ENCODE measurements at regions not wholly inside any gene's neighbourhood (a gene's known extent, or its start where the extent isn't known, plus 50 kb on each side); places are given as distances from the start of the nearest gene placed in this dataset.
A peak's percentile ranks its signal among the peaks of the same experiment; 100 is the strongest.

DNA sequence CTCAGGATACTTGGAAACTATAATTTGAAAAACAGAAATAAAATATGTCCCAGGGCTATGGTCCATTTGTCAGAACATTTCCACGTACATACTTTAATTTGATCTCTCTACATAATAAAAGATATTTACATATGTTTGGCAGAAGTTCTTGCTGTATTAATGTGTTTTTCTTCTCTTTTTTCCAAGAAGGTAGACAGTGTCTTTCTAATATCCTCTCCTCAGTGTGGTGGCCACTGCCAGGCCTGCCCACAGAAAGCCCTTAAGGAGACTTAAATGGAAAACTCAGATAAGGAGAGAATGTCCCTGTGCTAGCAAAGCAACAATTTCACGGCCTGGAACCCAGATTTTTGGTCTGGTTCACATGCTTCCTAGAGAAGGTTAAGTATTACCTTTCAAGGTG, 76.5 kb upstream of the ARHGEF26 start:
- H3K4me3 ChIP-seq (ENCODE audit: insufficient read length, low read depth), result no peak overlapping the region
- no peaks in the 10 kb centered on the region for H3K4me1 ChIP-seq (ENCODE audit: insufficient read depth, insufficient read length)
- DNase-seq (ENCODE audit: low read depth, low spot score), result no peak
- H3K27me3 ChIP-seq (ENCODE audit: insufficient read depth, insufficient read length), result no peaks in the 10 kb centered on the region
- H3K9ac ChIP-seq (ENCODE audit: insufficient read length, low read depth), result no peak overlapping the region
- no peaks in the 10 kb centered on the region for H3K36me3 ChIP-seq (ENCODE audit: insufficient read depth, insufficient read length, low read length)
- TF ChIP-seq ZNF274 (IDR thresholded peaks at IDR 0.05; ENCODE audit: low read depth, low read length) (no peak), YY1 (IDR thresholded peaks at IDR 0.05; ENCODE audit: insufficient read depth, insufficient read length) (no peak), SUZ12 (IDR thresholded peaks at IDR 0.05; ENCODE audit: extremely low read depth, insufficient read depth, insufficient read length) (no peak)
- no peaks in the 10 kb centered on the region; the same call in 1 of the 2 replicates for H3K9me3 ChIP-seq (ENCODE audit: insufficient read depth, low read length)

- Histone ChIP-seq H3K4me3 (ENCODE audit: insufficient read length, low read depth) (no peak overlapping the region), H3K9me3 (ENCODE audit: insufficient read depth, low read length) (no peaks in the 10 kb centered on the region; the same call in 1 of the 2 replicates), H3K9ac (ENCODE audit: insufficient read length, low read depth) (no peak overlapping the region), H3K4me1 (ENCODE audit: insufficient read depth, insufficient read length) (no peaks in the 10 kb centered on the region), H3K27me3 (ENCODE audit: insufficient read depth, insufficient read length) (no peaks in the 10 kb centered on the region), H3K36me3 (ENCODE audit: insufficient read depth, insufficient read length, low read length) (no peaks in the 10 kb centered on the region)
- DNase-seq (ENCODE audit: low read depth, low spot score), result no peak
- TF ChIP-seq SUZ12 (IDR thresholded peaks at IDR 0.05; ENCODE audit: extremely low read depth, insufficient read depth, insufficient read length) (no peak), YY1 (IDR thresholded peaks at IDR 0.05; ENCODE audit: insufficient read depth, insufficient read length) (no peak), ZNF274 (IDR thresholded peaks at IDR 0.05; ENCODE audit: low read depth, low read length) (no peak)
These were observed 71.0 kb upstream of the ARHGEF26 start for GRCh38 chr3:154050216-154050615.

GRCh38 chr3:154050766-154051165, 70.4 kb upstream of the ARHGEF26 start:
- no peaks in the 10 kb centered on the region for H3K4me1 ChIP-seq (ENCODE audit: insufficient read depth, insufficient read length)
- H3K4me3 ChIP-seq (ENCODE audit: insufficient read length, low read depth), result no peak overlapping the region
- no peak for DNase-seq (ENCODE audit: low read depth, low spot score)
- H3K27me3 ChIP-seq (ENCODE audit: insufficient read depth, insufficient read length), result no peaks in the 10 kb centered on the region
- H3K9ac ChIP-seq (ENCODE audit: insufficient read length, low read depth), result no peak overlapping the region
- H3K36me3 ChIP-seq (ENCODE audit: insufficient read depth, insufficient read length, low read length), result no peaks in the 10 kb centered on the region
- H3K9me3 ChIP-seq (ENCODE audit: insufficient read depth, low read length), result no peaks in the 10 kb centered on the region
- TF ChIP-seq YY1 (IDR thresholded peaks at IDR 0.05; ENCODE audit: insufficient read depth, insufficient read length), result no peak
- no peak for TF ChIP-seq SUZ12 (IDR thresholded peaks at IDR 0.05; ENCODE audit: extremely low read depth, insufficient read depth, insufficient read length)
- no peak for TF ChIP-seq ZNF274 (IDR thresholded peaks at IDR 0.05; ENCODE audit: low read depth, low read length)

GRCh38 chr3:154059833-154060232, 61.4 kb upstream of the ARHGEF26 start:
- H3K9me3 ChIP-seq (ENCODE audit: insufficient read depth, low read length), result no peaks in the 10 kb centered on the region
- no peaks in the 10 kb centered on the region for H3K27me3 ChIP-seq (ENCODE audit: insufficient read depth, insufficient read length)
- no peaks in the 10 kb centered on the region for H3K4me1 ChIP-seq (ENCODE audit: insufficient read depth, insufficient read length)
- TF ChIP-seq SUZ12 (IDR thresholded peaks at IDR 0.05; ENCODE audit: extremely low read depth, insufficient read depth, insufficient read length) (no peak), YY1 (IDR thresholded peaks at IDR 0.05; ENCODE audit: insufficient read depth, insufficient read length) (no peak), ZNF274 (IDR thresholded peaks at IDR 0.05; ENCODE audit: low read depth, low read length) (no peak)
- H3K9ac ChIP-seq (ENCODE audit: insufficient read length, low read depth), result no peak overlapping the region
- no peak for DNase-seq (ENCODE audit: low read depth, low spot score)
- no peak overlapping the region for H3K4me3 ChIP-seq (ENCODE audit: insufficient read length, low read depth)
- no peaks in the 10 kb centered on the region for H3K36me3 ChIP-seq (ENCODE audit: insufficient read depth, insufficient read length, low read length)

DNA sequence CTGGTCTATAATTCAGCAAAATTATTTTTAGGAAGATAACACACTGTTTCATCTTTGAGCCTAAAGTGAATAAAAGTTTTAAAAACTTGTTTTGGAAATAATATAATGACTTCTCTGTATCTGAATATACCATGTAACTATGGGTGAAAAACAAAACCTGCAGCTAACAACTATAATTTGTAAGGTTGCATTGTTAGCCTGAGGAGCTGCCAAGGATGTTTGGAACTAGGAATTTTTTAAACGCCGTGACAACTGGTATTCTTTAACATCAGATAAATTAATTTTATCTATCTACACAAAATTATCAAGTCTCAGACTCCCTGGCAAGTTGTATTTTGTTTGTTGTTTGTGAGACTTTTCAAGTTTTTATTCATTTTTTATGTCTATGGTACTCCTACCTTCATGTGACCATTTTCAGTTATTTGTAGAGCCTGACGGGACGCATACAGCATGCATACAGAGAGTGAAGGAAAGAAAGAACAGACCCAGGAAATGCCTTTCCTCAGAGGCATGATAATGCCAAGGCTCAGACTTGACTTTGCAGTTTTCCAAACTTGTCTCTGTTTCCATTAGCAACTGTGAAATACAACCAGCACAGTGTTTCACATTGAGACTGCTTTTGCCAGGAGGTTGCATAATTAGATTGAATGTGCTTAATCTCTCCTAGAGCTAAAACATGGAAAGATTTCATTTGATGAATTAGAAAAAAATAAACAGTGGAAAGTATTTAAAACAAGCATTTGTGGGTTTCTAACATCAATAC, 60.8 kb upstream of the ARHGEF26 start:
- Histone ChIP-seq H3K36me3 (ENCODE audit: insufficient read depth, insufficient read length, low read length) (no peaks in the 10 kb centered on the region), H3K4me1 (ENCODE audit: insufficient read depth, insufficient read length) (no peaks in the 10 kb centered on the region), H3K27me3 (ENCODE audit: insufficient read depth, insufficient read length) (no peaks in the 10 kb centered on the region), H3K9ac (ENCODE audit: insufficient read length, low read depth) (no peak overlapping the region), H3K4me3 (ENCODE audit: insufficient read length, low read depth) (no peak overlapping the region), H3K9me3 (ENCODE audit: insufficient read depth, low read length) (no peaks in the 10 kb centered on the region)
- TF ChIP-seq ZNF274 (IDR thresholded peaks at IDR 0.05; ENCODE audit: low read depth, low read length) (no peak), YY1 (IDR thresholded peaks at IDR 0.05; ENCODE audit: insufficient read depth, insufficient read length) (no peak), SUZ12 (IDR thresholded peaks at IDR 0.05; ENCODE audit: extremely low read depth, insufficient read depth, insufficient read length) (no peak)
- DNase-seq (ENCODE audit: low read depth, low spot score), result peak; percentile 43

DNA sequence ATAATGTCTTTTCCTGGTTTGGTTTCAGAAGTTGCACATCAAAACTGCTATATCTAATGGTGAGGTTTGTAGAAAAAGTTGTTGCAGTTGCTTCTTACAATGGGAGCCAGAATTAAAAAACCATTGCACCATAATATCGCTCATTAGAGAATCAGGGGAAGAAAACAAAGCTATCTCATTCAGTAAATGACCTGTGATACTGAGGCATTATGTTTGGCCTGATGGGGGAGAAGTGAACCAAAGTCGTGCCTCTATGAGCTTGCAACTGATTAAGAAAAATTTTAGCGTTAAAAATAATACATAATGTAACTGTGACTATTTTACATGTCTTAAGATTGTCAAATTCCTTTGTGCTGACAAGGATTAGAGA, 60.2 kb upstream of the ARHGEF26 start:
- no peaks in the 10 kb centered on the region for H3K9me3 ChIP-seq (ENCODE audit: insufficient read depth, low read length)
- H3K9ac ChIP-seq (ENCODE audit: insufficient read length, low read depth), result no peak overlapping the region
- no peaks in the 10 kb centered on the region for H3K27me3 ChIP-seq (ENCODE audit: insufficient read depth, insufficient read length)

DNA sequence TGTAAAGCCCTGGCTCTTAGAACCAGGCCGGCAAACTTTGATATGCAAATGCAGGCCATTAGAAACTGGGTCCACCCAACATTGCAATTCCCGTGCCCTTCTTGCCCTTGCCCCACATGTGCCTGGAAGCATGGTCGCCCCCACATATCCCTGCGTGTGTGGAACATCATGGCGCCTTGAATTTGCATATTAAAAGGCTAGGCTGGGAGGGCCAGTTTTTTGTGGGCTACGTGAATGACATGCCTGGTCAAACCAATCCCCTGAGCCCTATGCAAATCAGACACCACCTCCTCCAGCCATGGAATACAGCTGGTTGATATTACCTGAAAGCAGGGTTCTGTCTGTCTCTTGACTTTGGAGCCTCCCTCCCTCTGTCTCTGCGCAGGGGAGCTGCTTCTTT, 58.7 kb upstream of the ARHGEF26 start:
- H3K9ac ChIP-seq (ENCODE audit: insufficient read length, low read depth), result no peak overlapping the region
- no peaks in the 10 kb centered on the region for H3K9me3 ChIP-seq (ENCODE audit: insufficient read depth, low read length)

More for the DNA sequence above, 60.2 kb upstream of the ARHGEF26 start:
- H3K4me1 ChIP-seq (ENCODE audit: insufficient read depth, insufficient read length), result no peaks in the 10 kb centered on the region
- no peak for DNase-seq (ENCODE audit: low read depth, low spot score)
- H3K4me3 ChIP-seq (ENCODE audit: insufficient read length, low read depth), result no peak overlapping the region
- no peak for TF ChIP-seq SUZ12 (IDR thresholded peaks at IDR 0.05; ENCODE audit: extremely low read depth, insufficient read depth, insufficient read length)
- TF ChIP-seq ZNF274 (IDR thresholded peaks at IDR 0.05; ENCODE audit: low read depth, low read length), result no peak
- no peak for TF ChIP-seq YY1 (IDR thresholded peaks at IDR 0.05; ENCODE audit: insufficient read depth, insufficient read length)
- H3K36me3 ChIP-seq (ENCODE audit: insufficient read depth, insufficient read length, low read length), result no peaks in the 10 kb centered on the region

More for the DNA sequence above, 58.7 kb upstream of the ARHGEF26 start:
- Histone ChIP-seq H3K27me3 (ENCODE audit: insufficient read depth, insufficient read length) (no peaks in the 10 kb centered on the region), H3K4me1 (ENCODE audit: insufficient read depth, insufficient read length) (no peaks in the 10 kb centered on the region), H3K36me3 (ENCODE audit: insufficient read depth, insufficient read length, low read length) (no peaks in the 10 kb centered on the region), H3K4me3 (ENCODE audit: insufficient read length, low read depth) (no peak overlapping the region)
- TF ChIP-seq YY1 (IDR thresholded peaks at IDR 0.05; ENCODE audit: insufficient read depth, insufficient read length) (no peak), ZNF274 (IDR thresholded peaks at IDR 0.05; ENCODE audit: low read depth, low read length) (no peak), SUZ12 (IDR thresholded peaks at IDR 0.05; ENCODE audit: extremely low read depth, insufficient read depth, insufficient read length) (no peak)
- DNase-seq (ENCODE audit: low read depth, low spot score), result no peak

Measured in NT2/D1 (cell line).